ENCODE measurements at regions not wholly inside any gene's neighbourhood (a gene's known extent, or its start where the extent isn't known, plus 50 kb on each side); places are given as distances from the start of the nearest gene placed in this dataset.

GRCh38 chr2:3940661-3941060 is 237.3 kb downstream of the DCDC2C start:
- Mint-ChIP-seq H3K9me3 (ENCODE audit: unreplicated experiment) (peaks cover 25% of the 10 kb centered on the region), H3K27ac (ENCODE audit: unreplicated experiment) (no peak overlapping the region), H3K4me1 (ENCODE audit: unreplicated experiment) (no peaks in the 10 kb centered on the region), H3K36me3 (ENCODE audit: unreplicated experiment) (no peaks in the 10 kb centered on the region), H3K4me3 (ENCODE audit: unreplicated experiment) (no peak overlapping the region), H3K27me3 (ENCODE audit: unreplicated experiment) (no peaks in the 10 kb centered on the region)
- no peak for TF ChIP-seq CTCF (IDR thresholded peaks at IDR 0.05)
- DNase-seq (ENCODE audit: extremely low spot score, unreplicated experiment) = no peak

GRCh38 chr2:3942841-3943240 is 239.5 kb downstream of the DCDC2C start:
- H3K27ac Mint-ChIP-seq (ENCODE audit: unreplicated experiment) = no peak overlapping the region
- H3K27me3 Mint-ChIP-seq (ENCODE audit: unreplicated experiment) = no peaks in the 10 kb centered on the region
- H3K4me1 Mint-ChIP-seq (ENCODE audit: unreplicated experiment) = no peaks in the 10 kb centered on the region
- H3K4me3 Mint-ChIP-seq (ENCODE audit: unreplicated experiment) = no peak overlapping the region
- no peak for DNase-seq (ENCODE audit: extremely low spot score, unreplicated experiment)
- no peak for TF ChIP-seq CTCF (IDR thresholded peaks at IDR 0.05)
- H3K9me3 Mint-ChIP-seq (ENCODE audit: unreplicated experiment) = peaks cover 11% of the 10 kb centered on the region
- H3K36me3 Mint-ChIP-seq (ENCODE audit: unreplicated experiment) = no peaks in the 10 kb centered on the region

- TF ChIP-seq CTCF (IDR thresholded peaks at IDR 0.05) = no peak
- Mint-ChIP-seq H3K4me3 (ENCODE audit: unreplicated experiment) (no peak overlapping the region), H3K36me3 (ENCODE audit: unreplicated experiment) (no peaks in the 10 kb centered on the region), H3K4me1 (ENCODE audit: unreplicated experiment) (no peaks in the 10 kb centered on the region), H3K9me3 (ENCODE audit: unreplicated experiment) (peaks cover 7% of the 10 kb centered on the region), H3K27me3 (ENCODE audit: unreplicated experiment) (no peaks in the 10 kb centered on the region), H3K27ac (ENCODE audit: unreplicated experiment) (no peak overlapping the region)
- DNase-seq (ENCODE audit: extremely low spot score, unreplicated experiment) = no peak
Measured at GRCh38 chr2:3944071-3944470, 240.7 kb downstream of the DCDC2C start.

- Mint-ChIP-seq H3K36me3 (ENCODE audit: unreplicated experiment) (no peaks in the 10 kb centered on the region), H3K9me3 (ENCODE audit: unreplicated experiment) (peaks cover 7% of the 10 kb centered on the region), H3K4me3 (ENCODE audit: unreplicated experiment) (no peak overlapping the region), H3K4me1 (ENCODE audit: unreplicated experiment) (no peaks in the 10 kb centered on the region), H3K27me3 (ENCODE audit: unreplicated experiment) (no peaks in the 10 kb centered on the region), H3K27ac (ENCODE audit: unreplicated experiment) (no peak overlapping the region)
- no peak for TF ChIP-seq CTCF (IDR thresholded peaks at IDR 0.05)
- DNase-seq (ENCODE audit: extremely low spot score, unreplicated experiment) = no peak
Measured at GRCh38 chr2:3944841-3945240, 241.5 kb downstream of the DCDC2C start.

- H3K4me3 Mint-ChIP-seq (ENCODE audit: unreplicated experiment) = no peak overlapping the region
Measured at GRCh38 chr2:3948191-3948590, 244.8 kb downstream of the DCDC2C start.

More at GRCh38 chr2:3948191-3948590, 244.8 kb downstream of the DCDC2C start:
- H3K27ac Mint-ChIP-seq (ENCODE audit: unreplicated experiment) = no peak overlapping the region
- DNase-seq (ENCODE audit: extremely low spot score, unreplicated experiment) = no peak
- H3K27me3 Mint-ChIP-seq (ENCODE audit: unreplicated experiment) = no peaks in the 10 kb centered on the region
- H3K36me3 Mint-ChIP-seq (ENCODE audit: unreplicated experiment) = no peaks in the 10 kb centered on the region
- no peaks in the 10 kb centered on the region for H3K4me1 Mint-ChIP-seq (ENCODE audit: unreplicated experiment)
- TF ChIP-seq CTCF (IDR thresholded peaks at IDR 0.05) = no peak
- H3K9me3 Mint-ChIP-seq (ENCODE audit: unreplicated experiment) = peaks cover 5% of the 10 kb centered on the region

Measured in osteocyte (in vitro differentiated cells).